Activated naive CD8-positive, alpha-beta T cell treated with anti-CD3 and anti-CD28 coated beads, Interleukin-2, amount 50 U/mL, for 24 hours (primary cell): ENCODE measurements at regions not wholly inside any gene's neighbourhood (a gene's known extent, or its start where the extent isn't known, plus 50 kb on each side); places are given as distances from the start of the nearest gene placed in this dataset.
A peak's percentile ranks its signal among the peaks of the same experiment; 100 is the strongest.
"Not testable (repeated sequence)": the region's sequence is repeated elsewhere in the genome, so short reads cannot be mapped to it uniquely, and the experiment has no call there.

Experiments
- ATAC-seq: fragments of 150-1000 bp; cut with Tn5 transposase; one replicate; pipeline ENCODE4 v1.10.0; 2021
- DNase-seq: peaks from one replicate; pipeline ENCODE4 v3.0.0; 2021
- H3K27ac Mint-ChIP-seq: one replicate; pipeline ENCODE4 v1.8.0; 2021; ENCODE audit warnings: mild to moderate bottlenecking, mixed read lengths
- H3K27me3 Mint-ChIP-seq: one replicate; pipeline ENCODE4 v1.8.0; 2021; ENCODE audit warnings: mixed read lengths
- H3K36me3 Mint-ChIP-seq: one replicate; pipeline ENCODE4 v1.8.0; 2021; ENCODE audit warnings: low read depth, mixed read lengths
- H3K4me1 Mint-ChIP-seq: one replicate; pipeline ENCODE4 v1.8.0; 2021; ENCODE audit warnings: mixed read lengths
- H3K4me3 Mint-ChIP-seq: one replicate; pipeline ENCODE4 v1.8.0; 2021; ENCODE audit warnings: mild to moderate bottlenecking, moderate library complexity, mixed read lengths
- H3K9me3 Mint-ChIP-seq: one replicate; pipeline ENCODE4 v1.8.0; 2021; ENCODE audit warnings: mixed read lengths

- Mint-ChIP-seq H3K27ac (no peak overlapping the region), H3K27me3 (peaks cover 2% of the 10 kb centered on the region), H3K9me3 (no peaks in the 10 kb centered on the region), H3K4me3 (no peak overlapping the region), H3K36me3 (no peaks in the 10 kb centered on the region), H3K4me1 (no peaks in the 10 kb centered on the region)
- DNase-seq: no peak
- ATAC-seq: no peak
Observed at GRCh38 chrX:79559290-79559689, 192.2 kb upstream of the ITM2A start.

- H3K27ac Mint-ChIP-seq: no peak overlapping the region
- no peak for ATAC-seq
- H3K4me3 Mint-ChIP-seq: no peak overlapping the region
- DNase-seq: no peak
- no peaks in the 10 kb centered on the region for H3K4me1 Mint-ChIP-seq
- H3K27me3 Mint-ChIP-seq: peaks cover 2% of the 10 kb centered on the region
- no peaks in the 10 kb centered on the region for H3K9me3 Mint-ChIP-seq
- no peaks in the 10 kb centered on the region for H3K36me3 Mint-ChIP-seq
Observed at GRCh38 chrX:79557212-79557611, 190.1 kb upstream of the ITM2A start.

GRCh38 chrX:79556800-79557199 is 189.7 kb upstream of the ITM2A start:
- H3K27me3 Mint-ChIP-seq: peaks cover 2% of the 10 kb centered on the region
- no peaks in the 10 kb centered on the region for H3K36me3 Mint-ChIP-seq
- DNase-seq (no peak), ATAC-seq (no peak)
- H3K9me3 Mint-ChIP-seq: no peaks in the 10 kb centered on the region
- H3K27ac Mint-ChIP-seq: no peak overlapping the region
- H3K4me3 Mint-ChIP-seq: no peak overlapping the region
- H3K4me1 Mint-ChIP-seq: no peaks in the 10 kb centered on the region

- Mint-ChIP-seq H3K4me3 (no peak overlapping the region), H3K27me3 (no peaks in the 10 kb centered on the region), H3K27ac (no peak overlapping the region)
Observed at GRCh38 chrX:79530310-79531108, 163.4 kb upstream of the ITM2A start.

GRCh38 chrX:79524642-79525041 is 157.5 kb upstream of the ITM2A start:
- ATAC-seq: no peak
- Mint-ChIP-seq H3K27ac (no peak overlapping the region), H3K4me1 (no peaks in the 10 kb centered on the region), H3K27me3 (no peaks in the 10 kb centered on the region), H3K4me3 (no peak overlapping the region), H3K36me3 (no peaks in the 10 kb centered on the region), H3K9me3 (peaks cover 14% of the 10 kb centered on the region)
- no peak for DNase-seq

More at GRCh38 chrX:79530310-79531108, 163.4 kb upstream of the ITM2A start:
- no peak for DNase-seq
- H3K36me3 Mint-ChIP-seq: no peaks in the 10 kb centered on the region
- H3K9me3 Mint-ChIP-seq: peaks cover 2% of the 10 kb centered on the region
- no peaks in the 10 kb centered on the region for H3K4me1 Mint-ChIP-seq
- no peak for ATAC-seq

DNA sequence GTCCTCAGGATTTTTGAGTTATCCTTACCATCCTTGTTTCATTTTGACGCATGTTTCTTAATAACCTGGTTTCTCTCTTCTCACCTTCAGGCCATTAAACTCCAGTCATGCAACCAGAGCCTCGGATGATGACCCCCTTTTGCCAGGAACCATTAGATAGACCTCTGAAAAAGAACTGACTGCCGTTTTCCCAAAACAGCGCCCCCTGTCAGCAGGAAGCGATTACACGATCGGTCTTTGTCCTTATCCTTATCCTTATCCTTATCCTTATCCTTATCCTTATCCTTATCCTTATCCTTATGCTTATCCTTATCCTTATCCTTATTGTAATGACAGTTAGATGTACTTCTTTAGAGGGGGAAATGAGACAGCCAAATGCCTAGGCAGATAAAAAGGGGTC is 148.4 kb upstream of the ITM2A start:
- Mint-ChIP-seq H3K27me3 (no peaks in the 10 kb centered on the region), H3K9me3 (no peaks in the 10 kb centered on the region), H3K4me1 (no peaks in the 10 kb centered on the region), H3K27ac (no peak overlapping the region), H3K4me3 (no peak overlapping the region), H3K36me3 (no peaks in the 10 kb centered on the region)
- ATAC-seq (no peak), DNase-seq (no peak)

GRCh38 chrX:79511799-79512198 is 144.7 kb upstream of the ITM2A start:
- ATAC-seq: no peak
- no peaks in the 10 kb centered on the region for H3K36me3 Mint-ChIP-seq
- no peak overlapping the region for H3K27ac Mint-ChIP-seq
- H3K4me3 Mint-ChIP-seq: no peak overlapping the region
- H3K27me3 Mint-ChIP-seq: no peaks in the 10 kb centered on the region
- H3K9me3 Mint-ChIP-seq: no peaks in the 10 kb centered on the region
- DNase-seq: no peak
- no peaks in the 10 kb centered on the region for H3K4me1 Mint-ChIP-seq

DNA sequence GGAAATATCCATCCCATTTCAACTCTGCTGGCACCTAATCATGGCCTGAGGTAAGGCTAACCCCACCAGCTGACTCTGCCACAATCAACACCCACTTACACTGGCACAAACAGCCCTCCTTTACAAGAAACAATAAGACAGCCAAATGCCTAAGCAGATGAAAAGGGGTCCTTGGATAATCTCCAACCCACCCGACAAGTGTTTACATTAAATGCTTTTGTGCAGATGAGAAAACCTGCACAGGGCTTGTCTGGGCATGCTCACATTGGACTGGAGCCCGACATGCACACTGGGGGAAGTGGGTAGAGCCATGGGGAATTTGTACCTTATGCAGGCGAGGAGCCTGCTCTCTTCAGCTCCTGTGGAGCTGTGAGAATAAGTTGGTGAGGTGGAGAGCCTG is 138.9 kb upstream of the ITM2A start:
- no peaks in the 10 kb centered on the region for H3K36me3 Mint-ChIP-seq
- ATAC-seq: no peak
- H3K27ac Mint-ChIP-seq: no peak overlapping the region
- no peak overlapping the region for H3K4me3 Mint-ChIP-seq
- DNase-seq: no peak
- H3K9me3 Mint-ChIP-seq: no peaks in the 10 kb centered on the region
- H3K27me3 Mint-ChIP-seq: no peaks in the 10 kb centered on the region
- no peaks in the 10 kb centered on the region for H3K4me1 Mint-ChIP-seq

GRCh38 chrX:79482686-79483085 is 115.6 kb upstream of the ITM2A start:
- DNase-seq: no peak
- Mint-ChIP-seq H3K27me3 (peaks cover 4% of the 10 kb centered on the region), H3K4me3 (no peak overlapping the region), H3K36me3 (no peaks in the 10 kb centered on the region), H3K4me1 (no peaks in the 10 kb centered on the region), H3K27ac (no peak overlapping the region), H3K9me3 (no peaks in the 10 kb centered on the region)
- ATAC-seq: no peak

- DNase-seq (no peak), ATAC-seq (no peak)
- peaks cover 1% of the 10 kb centered on the region for H3K27me3 Mint-ChIP-seq
- no peak overlapping the region for H3K4me3 Mint-ChIP-seq
- H3K27ac Mint-ChIP-seq: no peak overlapping the region
- H3K9me3 Mint-ChIP-seq: no peaks in the 10 kb centered on the region
- H3K36me3 Mint-ChIP-seq: no peaks in the 10 kb centered on the region
- no peaks in the 10 kb centered on the region for H3K4me1 Mint-ChIP-seq
Observed at GRCh38 chrX:79477691-79478090, 110.6 kb upstream of the ITM2A start.

DNA sequence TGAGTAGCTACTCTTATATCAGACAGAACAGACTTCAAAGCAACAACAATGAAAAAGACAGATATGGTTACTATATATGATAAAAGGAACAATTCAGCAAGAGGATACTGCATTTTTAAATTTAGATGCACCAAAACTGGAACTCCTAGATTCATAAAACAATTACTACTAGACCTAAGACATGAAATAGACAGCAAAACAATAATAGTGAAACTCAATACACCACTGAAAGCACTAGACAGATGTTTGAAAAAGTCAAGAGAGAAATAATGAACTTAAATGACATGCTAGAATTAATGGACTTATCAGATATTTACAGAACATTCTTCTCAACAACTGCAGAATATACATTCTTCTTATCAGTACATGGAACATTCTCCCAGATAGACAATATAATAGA is 99.5 kb upstream of the ITM2A start:
- H3K9me3 Mint-ChIP-seq: peaks cover 11% of the 10 kb centered on the region
- DNase-seq: no peak

DNA sequence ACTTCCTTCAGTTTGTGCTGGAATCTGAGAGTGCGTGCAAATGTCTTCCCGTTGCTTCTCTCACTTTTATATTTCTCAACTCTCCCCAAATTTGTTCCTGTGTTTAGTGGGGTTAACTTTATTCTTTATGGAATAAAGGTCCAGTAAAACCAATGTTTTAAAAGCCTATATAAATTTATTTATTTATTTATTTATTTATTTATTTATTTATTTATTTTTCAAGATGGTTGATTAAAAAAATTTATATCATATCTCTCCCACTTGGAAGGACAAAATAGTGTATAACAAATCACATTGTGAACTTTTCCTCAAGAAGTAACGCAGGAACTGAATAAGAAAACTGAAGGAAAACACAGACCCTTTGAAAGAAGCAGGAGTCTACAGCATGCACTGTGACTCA is 95.3 kb upstream of the ITM2A start:
- Mint-ChIP-seq H3K36me3 (peaks cover 2% of the 10 kb centered on the region), H3K4me3 (no peak overlapping the region), H3K9me3 (peaks cover 4% of the 10 kb centered on the region), H3K27me3 (no peaks in the 10 kb centered on the region), H3K27ac (no peak overlapping the region), H3K4me1 (no peaks in the 10 kb centered on the region)
- DNase-seq: no peak
- ATAC-seq: no peak

More for the DNA sequence above, 99.5 kb upstream of the ITM2A start:
- Mint-ChIP-seq H3K4me3 (no peak overlapping the region), H3K4me1 (no peaks in the 10 kb centered on the region), H3K27ac (no peak overlapping the region), H3K27me3 (no peaks in the 10 kb centered on the region), H3K36me3 (no peaks in the 10 kb centered on the region)
- ATAC-seq: no peak

DNA sequence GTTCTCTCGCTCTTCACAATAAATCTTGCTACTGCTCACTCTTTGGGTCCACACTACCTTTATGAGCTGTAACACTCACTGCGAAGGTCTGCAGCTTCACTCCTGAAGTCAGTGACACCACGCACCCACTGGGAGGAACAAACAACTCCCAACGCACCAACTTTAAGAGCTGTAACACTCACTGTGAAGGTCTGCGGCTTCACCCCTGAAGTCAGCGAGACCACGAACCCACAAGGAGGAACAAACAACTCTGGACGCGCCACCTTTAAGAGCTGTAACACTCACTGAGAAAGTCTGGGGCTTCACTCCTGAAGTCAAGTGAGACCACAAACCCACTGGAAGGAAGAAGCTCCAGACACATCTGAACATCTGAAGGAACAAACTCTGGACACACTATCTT is 89.5 kb upstream of the ITM2A start:
- not testable (repeated sequence) for H3K4me3 Mint-ChIP-seq, H3K9me3 Mint-ChIP-seq, H3K27me3 Mint-ChIP-seq, H3K36me3 Mint-ChIP-seq, H3K4me1 Mint-ChIP-seq, H3K27ac Mint-ChIP-seq, ATAC-seq
- peak; percentile 2 for DNase-seq

DNA sequence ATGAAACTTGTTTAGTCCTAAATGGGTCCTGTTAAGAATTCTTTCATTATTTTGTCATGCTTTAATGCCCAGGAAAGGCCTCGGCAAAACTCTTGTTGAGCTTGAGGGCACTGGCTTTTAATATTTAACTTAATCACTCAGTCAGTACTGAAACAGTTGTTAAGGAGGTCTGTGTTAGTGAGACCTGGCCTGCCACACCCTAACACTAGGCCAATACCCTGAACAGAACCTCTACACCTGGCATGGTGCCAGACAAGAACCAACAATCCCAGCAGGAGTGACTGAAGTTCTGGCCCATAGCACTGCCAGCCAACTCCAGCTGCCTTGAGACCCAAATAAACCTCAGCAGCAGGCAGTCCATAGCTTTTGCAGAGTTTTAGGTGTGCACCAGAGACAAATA is 85.7 kb upstream of the ITM2A start:
- H3K4me1 Mint-ChIP-seq: peaks cover 7% of the 10 kb centered on the region
- H3K27me3 Mint-ChIP-seq: no peaks in the 10 kb centered on the region
- no peaks in the 10 kb centered on the region for H3K9me3 Mint-ChIP-seq
- DNase-seq: no peak
- H3K4me3 Mint-ChIP-seq: no peak overlapping the region
- ATAC-seq: no peak
- no peaks in the 10 kb centered on the region for H3K36me3 Mint-ChIP-seq
- no peak overlapping the region for H3K27ac Mint-ChIP-seq

DNA sequence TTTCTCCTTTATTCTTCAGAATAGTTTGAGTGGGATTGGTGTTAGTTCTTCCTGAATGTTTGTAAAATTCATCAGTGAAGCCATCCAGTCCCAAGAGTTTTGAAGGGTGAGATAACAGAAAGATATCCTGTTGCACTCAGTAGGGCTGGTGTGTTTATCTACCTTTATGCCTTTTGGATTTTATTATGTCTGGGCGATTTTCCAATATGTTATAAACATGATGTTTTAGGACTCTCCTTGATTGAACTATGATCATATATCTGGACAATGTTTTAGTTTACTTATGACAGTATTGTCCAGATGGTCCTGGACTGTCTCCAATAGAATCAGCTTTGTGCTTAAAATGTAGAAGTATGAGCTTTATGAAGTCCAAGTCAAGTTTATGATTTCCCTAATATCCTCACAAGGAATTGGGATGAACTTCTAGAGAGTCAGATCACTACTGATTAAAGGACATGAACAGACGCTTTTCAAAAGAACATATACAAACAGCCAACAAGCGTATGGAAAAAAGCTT is 77.6 kb upstream of the ITM2A start:
- Mint-ChIP-seq H3K27me3 (no peaks in the 10 kb centered on the region), H3K27ac (no peak overlapping the region), H3K4me1 (no peaks in the 10 kb centered on the region), H3K4me3 (no peak overlapping the region), H3K9me3 (no peaks in the 10 kb centered on the region), H3K36me3 (no peaks in the 10 kb centered on the region)
- DNase-seq: no peak
- no peak for ATAC-seq

DNA sequence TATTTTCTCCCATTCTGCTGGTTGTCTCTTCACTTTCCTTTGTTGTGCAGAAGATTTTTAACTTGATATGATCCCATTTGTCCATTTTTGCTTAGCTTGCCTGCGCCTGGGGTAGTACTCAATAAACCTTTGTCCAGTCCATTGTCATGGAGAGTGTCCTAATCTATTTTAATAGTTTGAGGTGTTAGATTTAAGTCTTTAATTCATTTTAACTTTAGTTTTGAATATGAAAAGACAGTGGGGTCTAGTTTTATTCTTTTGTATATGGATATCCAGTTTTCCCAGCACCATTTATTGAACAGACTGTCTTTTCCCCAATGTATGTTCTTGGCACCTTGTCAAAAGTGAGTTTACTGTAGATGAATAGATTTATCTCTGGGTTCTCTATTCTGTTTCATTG is 76.0 kb upstream of the ITM2A start:
- Mint-ChIP-seq H3K4me3 (no peak overlapping the region), H3K9me3 (no peaks in the 10 kb centered on the region), H3K4me1 (no peaks in the 10 kb centered on the region), H3K27ac (no peak overlapping the region), H3K27me3 (no peaks in the 10 kb centered on the region), H3K36me3 (no peaks in the 10 kb centered on the region)
- ATAC-seq: no peak
- DNase-seq: no peak
